IMR-90 (cell line): ENCODE measurements at regions not wholly inside any gene's neighbourhood (a gene's known extent, or its start where the extent isn't known, plus 50 kb on each side); places are given as distances from the start of the nearest gene placed in this dataset.

Source experiments
- ATAC-seq: fragments of 200-7000 bp; cut with Tn5 transposase; 2 replicates; pipeline ENCODE4 v1.9.1; 2020; ENCODE audit warnings: low read depth, mild to moderate bottlenecking, moderate library complexity
- BruUV-seq: library from RNA; stranded (reverse); fragments of 400-500 nt; replicated peaks from 2 replicates; lab custom pipeline; 2021; lab: Mats Ljungman, UMichigan
- CTCF ChIA-PET: fragments of 300-600 bp; formaldehyde crosslinking; extraction: SDS; loops from one replicate; lab custom pipeline; 2021; ENCODE audit warnings: antibody characterized with exemption; lab: Yijun Ruan, JAX
- POLR2A ChIA-PET: fragments of 300-600 bp; sonication (Branson Sonifier 250); formaldehyde crosslinking; loops from one replicate; lab custom pipeline; 2022; ENCODE audit warnings: antibody characterized with exemption; ENCODE audit not compliant: unreplicated experiment; lab: Charles Lee
- DNase-seq: peaks from one replicate; pipeline ENCODE4 v3.0.0; 2013
- H2AFZ ChIP-seq: replicated peaks from 2 replicates; pipeline ENCODE3; 2013; ENCODE audit warnings: low read length, mild to moderate bottlenecking; ENCODE audit not compliant: poor library complexity
- H2AK5ac ChIP-seq: 2 replicates; pipeline ENCODE4 v1.6.1; 2013; ENCODE audit warnings: low read depth, low read length, inconsistent platforms
- H2AK9ac ChIP-seq: replicated peaks from 2 replicates; pipeline ENCODE3; 2013; ENCODE audit warnings: mild to moderate bottlenecking, low read depth, low read length, moderate library complexity; ENCODE audit not compliant: poor library complexity
- H2BK120ac ChIP-seq: 2 replicates; pipeline ENCODE4 v1.6.1; 2013; ENCODE audit warnings: low read depth, low read length, inconsistent platforms
- H2BK15ac ChIP-seq: 3 replicates; pipeline ENCODE4 v1.6.1; 2013; ENCODE audit warnings: low read depth, low read length, inconsistent platforms
- H2BK20ac ChIP-seq: 2 replicates; pipeline ENCODE4 v1.6.1; 2013; ENCODE audit warnings: low read depth, mild to moderate bottlenecking, inconsistent platforms, low read length, moderate library complexity
- H2BK5ac ChIP-seq: 2 replicates; pipeline ENCODE4 v1.6.1; 2013; ENCODE audit warnings: mild to moderate bottlenecking, low read depth, low read length, inconsistent platforms; ENCODE audit not compliant: poor library complexity, severe bottlenecking
- H3K14ac ChIP-seq: replicated peaks from 2 replicates; pipeline ENCODE4 v1.6.1; 2013; ENCODE audit warnings: low read depth, low read length, inconsistent platforms
- H3K18ac ChIP-seq: 2 replicates; pipeline ENCODE4 v1.6.1; 2013; ENCODE audit warnings: low read depth, low read length, control low read depth
- H3K23ac ChIP-seq: 2 replicates; pipeline ENCODE4 v1.6.1; 2013; ENCODE audit warnings: low read depth, low read length, inconsistent platforms
- H3K27ac ChIP-seq: 2 replicates; pipeline ENCODE4 v1.5.1; 2013; ENCODE audit warnings: mild to moderate bottlenecking, control low read depth, low read length; ENCODE audit not compliant: insufficient read depth
- H3K27me3 ChIP-seq: 2 replicates; pipeline ENCODE4 v1.6.1; 2013; ENCODE audit warnings: low read length; ENCODE audit not compliant: control insufficient read depth, insufficient read depth
- H3K36me3 ChIP-seq: 2 replicates; pipeline ENCODE4 v1.6.1; 2013; ENCODE audit warnings: low read length, mixed read lengths; ENCODE audit not compliant: control insufficient read depth, insufficient read depth
- H3K4ac ChIP-seq: 2 replicates; pipeline ENCODE4 v1.6.1; 2013; ENCODE audit warnings: low read depth, low read length, inconsistent platforms
- H3K4me1 ChIP-seq: 2 replicates; pipeline ENCODE4 v1.6.1; 2013; ENCODE audit warnings: low read length, mixed read lengths; ENCODE audit not compliant: control insufficient read depth, insufficient read depth
- H3K4me2 ChIP-seq: 2 replicates; pipeline ENCODE4 v1.6.1; 2013; ENCODE audit warnings: low read depth, mild to moderate bottlenecking, control low read depth, low read length, moderate library complexity
- H3K4me3 ChIP-seq: 2 replicates; pipeline ENCODE4 v1.5.1; 2013; ENCODE audit warnings: low read depth, mild to moderate bottlenecking, control low read depth, low read length, moderate library complexity; ENCODE audit not compliant: insufficient read depth
- H3K56ac ChIP-seq: 2 replicates; pipeline ENCODE4 v1.6.1; 2013; ENCODE audit warnings: low read length, inconsistent platforms; ENCODE audit not compliant: insufficient read depth; ENCODE audit errors: extremely low read depth
- H3K79me1 ChIP-seq, 2 experiments: 2 replicates each; pipeline ENCODE4 v1.6.1; 2013; ENCODE audit warnings: low read length in 2 of 2, inconsistent platforms in 1 of 2, low read depth in 1 of 2
- H3K9ac ChIP-seq: 2 replicates; pipeline ENCODE4 v1.6.1; 2013; ENCODE audit warnings: low read depth, low read length, control low read depth
- H3K9me1 ChIP-seq: 2 replicates; pipeline ENCODE4 v1.6.1; 2013; ENCODE audit warnings: low read length, inconsistent platforms; ENCODE audit not compliant: insufficient read depth
- H3K9me3 ChIP-seq: 2 replicates; pipeline ENCODE4 v1.6.1; 2013; ENCODE audit warnings: low read length; ENCODE audit not compliant: control insufficient read depth, insufficient read depth
- H4K20me1 ChIP-seq: 2 replicates; pipeline ENCODE4 v1.6.1; 2013; ENCODE audit warnings: low read length, inconsistent platforms; ENCODE audit not compliant: insufficient read depth
- H4K5ac ChIP-seq: 2 replicates; pipeline ENCODE4 v1.6.1; 2013; ENCODE audit warnings: mild to moderate bottlenecking, low read depth, low read length, control low read depth
- H4K8ac ChIP-seq, 2 experiments: 2 replicates each; pipeline ENCODE4 v1.6.1; 2013; ENCODE audit warnings: low read depth in 2 of 2, low read length in 2 of 2, control low read depth in 1 of 2, inconsistent platforms in 1 of 2
- H4K91ac ChIP-seq: 2 replicates; pipeline ENCODE4 v1.6.1; 2013; ENCODE audit warnings: low read depth, low read length, inconsistent platforms; ENCODE audit not compliant: insufficient read depth
- BHLHE40 ChIP-seq: fragments of 150-350 bp; IDR thresholded peaks from 2 replicates; pipeline ENCODE4 v1.6.1; 2016; ENCODE audit warnings: mild to moderate bottlenecking, low read depth, low read length
- CEBPB ChIP-seq: IDR thresholded peaks from 2 replicates; pipeline ENCODE4 v1.6.1; 2012; ENCODE audit warnings: low read depth, low read length, improper control_type of control experiment
- FOS ChIP-seq: fragments of 150-350 bp; IDR thresholded peaks from 2 replicates; pipeline ENCODE4 v1.6.1; 2016; ENCODE audit warnings: low read depth, low read length
- MAFK ChIP-seq: IDR thresholded peaks from 2 replicates; pipeline ENCODE4 v1.6.1; 2012; ENCODE audit warnings: low read depth, low read length, improper control_type of control experiment
- MXI1 ChIP-seq: IDR thresholded peaks from 2 replicates; pipeline ENCODE4 v1.6.1; 2012; ENCODE audit warnings: low read depth, mild to moderate bottlenecking, low read length, moderate library complexity, borderline replicate concordance
- POLR2A ChIP-seq: IDR thresholded peaks from 2 replicates; pipeline ENCODE4 v1.6.1; 2012; ENCODE audit warnings: mild to moderate bottlenecking, low read depth, low read length
- RAD21 ChIP-seq: IDR thresholded peaks from 2 replicates; pipeline ENCODE4 v1.6.1; 2012; ENCODE audit warnings: low read length, improper control_type of control experiment
- RCOR1 ChIP-seq: IDR thresholded peaks from 2 replicates; pipeline ENCODE4 v1.6.1; 2012; ENCODE audit warnings: mild to moderate bottlenecking, low read length, improper control_type of control experiment; ENCODE audit not compliant: insufficient replicate concordance
- RFX5 ChIP-seq: IDR thresholded peaks from 2 replicates; pipeline ENCODE4 v1.8.0; 2012; ENCODE audit warnings: low read depth, mild to moderate bottlenecking, low read length, moderate library complexity
- SMC3 ChIP-seq: fragments of 150-350 bp; IDR thresholded peaks from 2 replicates; pipeline ENCODE4 v1.6.1; 2016; ENCODE audit warnings: low read depth, mild to moderate bottlenecking, antibody characterized with exemption, low read length, moderate library complexity
- WGBS, 2 experiments: methylation state at CpG; one replicate each; pipeline versions ENCODE4 v1.1.5 to v1.1.7; 2013; ENCODE audit warnings: missing lambda C conversion rate in 2 of 2; ENCODE audit not compliant: insufficient read length in 1 of 2; ENCODE audit errors: extremely low coverage in 2 of 2; 5-methylcytosine and 5-hydroxymethylcytosine counted together
- dilution Hi-C: fragments of 300-500 bp; cut with HindIII; formaldehyde crosslinking; loops from one replicate; pipeline ENCODE4 v1.14.3; 2018; ENCODE audit warnings: low sequenced_read_pairs; ENCODE audit not compliant: unreplicated experiment
- in situ Hi-C: fragments of 300-500 bp; cut with MboI; formaldehyde crosslinking; loops from 3 replicates; pipeline ENCODE4 v1.14.3; 2019; ENCODE audit warnings: low sequenced_read_pairs, inconsistent platforms, mixed read lengths
- intact Hi-C: fragments of 100-400 bp; cut with micrococcal nuclease; formaldehyde crosslinking; loops from 2 replicates; pipeline ENCODE4 v1.10.0; 2022
- TF ChIP-seq, protein P1 (sequence below): fragments of 150-350 bp; IDR thresholded peaks from 2 replicates; pipeline ENCODE4 v1.6.1; 2016; ENCODE audit warnings: low read depth, mild to moderate bottlenecking, low read length, moderate library complexity, borderline replicate concordance
- TF ChIP-seq, protein P2 (sequence below): conservative IDR thresholded peaks from 2 replicates; pipeline ENCODE4 v1.5.1; 2012; ENCODE audit warnings: mild to moderate bottlenecking, low read depth, low read length, improper control_type of control experiment

DNA sequence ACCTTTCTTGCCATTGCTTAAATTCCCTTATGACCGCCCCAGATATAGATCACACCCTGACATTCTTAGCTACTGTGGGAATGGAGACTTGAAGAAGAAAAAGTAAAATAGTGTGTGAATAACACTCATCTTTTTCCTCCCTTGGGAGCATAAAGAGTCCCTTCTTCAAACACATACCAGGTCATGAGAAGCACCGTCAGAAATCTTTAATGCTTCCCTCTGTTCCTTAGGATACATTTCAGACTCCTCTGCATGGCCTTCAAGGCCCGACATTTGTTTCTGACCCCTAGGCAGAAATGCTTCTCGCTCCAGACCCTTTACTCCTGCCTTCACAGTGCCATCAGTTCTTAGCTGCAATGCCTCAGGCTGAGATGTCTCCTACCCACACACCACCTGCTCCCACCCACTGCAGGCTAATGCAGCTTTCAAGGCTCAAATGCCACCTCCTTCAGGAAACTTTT, 143.8 kb upstream of the IL12A start (continued):
- TF ChIP-seq, protein P1, sequence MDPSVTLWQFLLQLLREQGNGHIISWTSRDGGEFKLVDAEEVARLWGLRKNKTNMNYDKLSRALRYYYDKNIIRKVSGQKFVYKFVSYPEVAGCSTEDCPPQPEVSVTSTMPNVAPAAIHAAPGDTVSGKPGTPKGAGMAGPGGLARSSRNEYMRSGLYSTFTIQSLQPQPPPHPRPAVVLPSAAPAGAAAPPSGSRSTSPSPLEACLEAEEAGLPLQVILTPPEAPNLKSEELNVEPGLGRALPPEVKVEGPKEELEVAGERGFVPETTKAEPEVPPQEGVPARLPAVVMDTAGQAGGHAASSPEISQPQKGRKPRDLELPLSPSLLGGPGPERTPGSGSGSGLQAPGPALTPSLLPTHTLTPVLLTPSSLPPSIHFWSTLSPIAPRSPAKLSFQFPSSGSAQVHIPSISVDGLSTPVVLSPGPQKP: no peak
- TF ChIP-seq MAFK: no peak

DNA sequence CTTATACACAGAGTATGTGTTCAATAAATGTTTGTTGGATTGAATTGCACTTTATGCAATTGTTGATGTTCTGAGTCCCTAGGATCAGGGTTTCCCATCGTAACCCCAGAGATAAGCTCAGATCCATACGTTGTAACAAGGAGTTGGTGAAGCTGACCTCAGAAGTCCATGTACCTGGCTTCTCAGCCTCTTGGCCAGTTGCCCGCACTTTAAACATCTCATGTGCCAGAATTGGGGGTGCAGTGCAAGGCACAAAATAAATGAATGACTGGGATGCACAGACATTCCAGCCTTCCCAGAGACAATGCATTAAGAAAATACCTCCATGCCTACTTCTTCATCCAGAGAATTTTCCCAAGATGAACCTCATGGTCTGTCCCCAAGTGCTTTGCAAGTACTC, 142.9 kb upstream of the IL12A start:
- BruUV-seq: no TSS peak
- H4K8ac ChIP-seq: peak overlapping the region in 1 of 2 experiments; percentile 6; a peak in 2 of 4 replicates
- H3K4me2 ChIP-seq: no peak overlapping the region
- H3K79me1 ChIP-seq: peaks cover 34 to 73% of the 10 kb centered on the region in 2 experiments
- no peak overlapping the region for H2BK120ac ChIP-seq
- peaks cover 12% of the 10 kb centered on the region for H3K4me1 ChIP-seq
- H3K27ac ChIP-seq: no peak overlapping the region
- H4K20me1 ChIP-seq: peaks cover 21% of the 10 kb centered on the region
- H2BK20ac ChIP-seq: no peak overlapping the region
- no peak overlapping the region for H4K5ac ChIP-seq
- H3K14ac ChIP-seq: no peak overlapping the region
- H3K4me3 ChIP-seq: no peak overlapping the region
- ChIA-PET POLR2A (interaction anchor here (0.7 kb wide), 1 partner anchor 80 kb away, joined by 8 read pairs; no protein-coding TSS in a partner anchor), CTCF (interaction anchor here (0.7 to 2.0 kb wide), 2 partner anchors 17 to 41 kb away, joined by 4 to 5 read pairs; no protein-coding TSS in a partner anchor)
- H4K91ac ChIP-seq: no peak overlapping the region
- 0 out of 2 replicates have a peak overlapping the region, but pooled peaks have one; percentile 1 for H3K18ac ChIP-seq
- H3K4ac ChIP-seq: no peak overlapping the region
- intact Hi-C loops (no loop called here), dilution Hi-C loops (no loop called here), in situ Hi-C loops (no loop called here)
- H3K9me3 ChIP-seq: no peaks in the 10 kb centered on the region
- H2AK9ac ChIP-seq: no peak overlapping the region
- H3K56ac ChIP-seq: no peak overlapping the region
- no peak for TF ChIP-seq RAD21
- TF ChIP-seq CEBPB: no peak
- no peak for TF ChIP-seq RFX5
- no peak for TF ChIP-seq MAFK
- no peak for TF ChIP-seq RCOR1
- no peak for TF ChIP-seq SMC3
- TF ChIP-seq MXI1: no peak
- TF ChIP-seq, protein P2, sequence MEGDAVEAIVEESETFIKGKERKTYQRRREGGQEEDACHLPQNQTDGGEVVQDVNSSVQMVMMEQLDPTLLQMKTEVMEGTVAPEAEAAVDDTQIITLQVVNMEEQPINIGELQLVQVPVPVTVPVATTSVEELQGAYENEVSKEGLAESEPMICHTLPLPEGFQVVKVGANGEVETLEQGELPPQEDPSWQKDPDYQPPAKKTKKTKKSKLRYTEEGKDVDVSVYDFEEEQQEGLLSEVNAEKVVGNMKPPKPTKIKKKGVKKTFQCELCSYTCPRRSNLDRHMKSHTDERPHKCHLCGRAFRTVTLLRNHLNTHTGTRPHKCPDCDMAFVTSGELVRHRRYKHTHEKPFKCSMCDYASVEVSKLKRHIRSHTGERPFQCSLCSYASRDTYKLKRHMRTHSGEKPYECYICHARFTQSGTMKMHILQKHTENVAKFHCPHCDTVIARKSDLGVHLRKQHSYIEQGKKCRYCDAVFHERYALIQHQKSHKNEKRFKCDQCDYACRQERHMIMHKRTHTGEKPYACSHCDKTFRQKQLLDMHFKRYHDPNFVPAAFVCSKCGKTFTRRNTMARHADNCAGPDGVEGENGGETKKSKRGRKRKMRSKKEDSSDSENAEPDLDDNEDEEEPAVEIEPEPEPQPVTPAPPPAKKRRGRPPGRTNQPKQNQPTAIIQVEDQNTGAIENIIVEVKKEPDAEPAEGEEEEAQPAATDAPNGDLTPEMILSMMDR: no peak
- TF ChIP-seq POLR2A: no peak
- TF ChIP-seq BHLHE40: no peak
- TF ChIP-seq FOS: no peak
- no peak overlapping the region for H3K9ac ChIP-seq
- ATAC-seq: no peak
- DNase-seq: no peak
- no peak overlapping the region for H2AFZ ChIP-seq
- peaks cover 14% of the 10 kb centered on the region for H3K9me1 ChIP-seq
- peak overlapping the region; percentile 35 for H2AK5ac ChIP-seq
- no peak overlapping the region for H3K23ac ChIP-seq
- no peak overlapping the region for H2BK15ac ChIP-seq
- WGBS, 2 experiments: 100% methylated on average over 2 of the region's 3 CpGs; no CpG with 5 or more reads in 1 of the 2 experiments
- H3K36me3 ChIP-seq: no peaks in the 10 kb centered on the region
- no peak overlapping the region for H2BK5ac ChIP-seq
- H3K27me3 ChIP-seq: no peaks in the 10 kb centered on the region
